Keratinocyte (primary cell): ENCODE measurements at regions not wholly inside any gene's neighbourhood (a gene's known extent, or its start where the extent isn't known, plus 50 kb on each side); places are given as distances from the start of the nearest gene placed in this dataset.

Source experiments
- CTCF ChIP-seq, 3 experiments: IDR thresholded peaks in 1 of 3; conservative IDR thresholded peaks in 1 of 3; optimal IDR thresholded peaks in 1 of 3; 2 replicates in 2 of 3; 3 replicates in 1 of 3; pipeline versions ENCODE3 to v1.5.1; 2011; ENCODE audit warnings: low read length in 3 of 3, mild to moderate bottlenecking in 3 of 3, moderate library complexity in 2 of 3, control low read depth in 1 of 3, inconsistent platforms in 1 of 3; ENCODE audit not compliant: insufficient read depth in 2 of 3; ENCODE audit errors: extremely low read depth in 1 of 3
- EZH2 ChIP-seq: IDR thresholded peaks from one replicate; pipeline ENCODE4 v1.6.1; 2012; ENCODE audit warnings: inconsistent platforms, mild to moderate bottlenecking, low read length, moderate library complexity

DNA sequence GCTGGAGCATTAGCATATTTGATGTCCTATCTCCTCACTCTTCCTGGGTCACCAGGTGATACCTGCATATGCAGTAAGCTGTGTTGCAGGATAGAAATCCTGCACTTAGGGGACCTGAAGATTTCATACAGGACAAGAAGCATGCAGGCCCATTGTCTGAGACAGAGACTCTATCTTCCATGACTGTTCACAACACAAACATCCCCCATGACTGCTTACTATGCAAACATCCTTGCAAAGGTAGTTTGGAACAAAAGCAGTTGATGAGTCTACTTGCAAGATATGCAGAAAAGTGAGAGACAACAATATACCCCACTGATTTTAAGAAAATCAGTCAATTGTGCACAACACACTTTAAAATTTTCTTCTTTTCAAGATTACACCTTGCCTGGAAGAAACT is 108.6 kb upstream of the ZEB2 start:
- TF ChIP-seq CTCF (optimal IDR thresholded peaks at IDR 0.05 in 1 of 3, IDR thresholded peaks at IDR 0.05 in 1 of 3, conservative IDR thresholded peaks at IDR 0.05 in 1 of 3; ENCODE audit: extremely low read depth in 1 of 3, insufficient read depth in 2 of 3, low read length in 3 of 3), result no peak
- TF ChIP-seq EZH2, result no peak
